ENCODE measurements at regions not wholly inside any gene's neighbourhood (a gene's known extent, or its start where the extent isn't known, plus 50 kb on each side); places are given as distances from the start of the nearest gene placed in this dataset.
"Not testable (repeated sequence)": the region's sequence is repeated elsewhere in the genome, so short reads cannot be mapped to it uniquely, and the experiment has no call there.

DNA sequence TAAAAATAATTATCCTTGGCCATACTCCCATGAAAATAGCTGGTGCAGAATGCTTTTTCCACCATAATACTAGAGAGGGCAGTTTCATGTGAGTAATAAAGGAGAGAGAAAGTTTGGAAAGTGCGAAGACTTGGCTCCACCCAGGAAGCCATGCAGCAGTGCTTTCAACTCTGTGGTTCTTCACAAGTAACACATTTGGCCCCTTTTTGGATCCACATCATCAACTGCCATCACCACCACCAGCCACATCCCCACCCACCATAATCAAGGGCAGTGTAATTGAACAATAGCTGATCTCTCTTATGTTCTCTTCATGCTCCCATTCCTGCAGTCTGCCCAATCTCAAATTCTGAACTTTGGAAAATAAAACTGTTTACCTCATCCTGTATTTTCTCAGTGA, 637.3 kb downstream of the RPIA start:
- not testable (repeated sequence) for DNase-seq

All from NCI-H2171 treated with DMSO at 0.1 percent for 48 hours (cell line).